Ovary (tissue), 7 donors: ENCODE measurements at regions not wholly inside any gene's neighbourhood (a gene's known extent, or its start where the extent isn't known, plus 50 kb on each side); places are given as distances from the start of the nearest gene placed in this dataset.

Experiments used
- DNase-seq, 5 donors: peaks; one replicate each; pipeline ENCODE4 v3.0.0-alpha.2; 2019 to 2020
- H3K27ac ChIP-seq, 2 donors: fragments of 200-600 bp; one replicate each; pipeline versions ENCODE4 v1.5.1 to v1.8.0; 2019 to 2022
- H3K27me3 ChIP-seq: fragments of 200-600 bp; one replicate; pipeline ENCODE4 v1.8.0; 2022
- H3K36me3 ChIP-seq: fragments of 200-600 bp; sonication (generic); one replicate; pipeline ENCODE4 v1.5.1; 2019
- H3K4me1 ChIP-seq: one replicate; pipeline ENCODE4 v1.8.1; 2013; ENCODE audit warnings: mild to moderate bottlenecking, moderate library complexity; ENCODE audit not compliant: insufficient read depth
- H3K4me3 ChIP-seq: fragments of 200-600 bp; sonication (generic); one replicate; pipeline ENCODE4 v1.5.1; 2017
- H3K9me3 ChIP-seq, 2 donors: fragments of 200-600 bp in 1 of 2; sonication (generic) in 1 of 2; one replicate each; pipeline versions ENCODE4 v1.5.1 to v1.8.1; 2013 to 2019; ENCODE audit warnings: mild to moderate bottlenecking in 1 of 2, moderate library complexity in 1 of 2
- CTCF ChIP-seq, 3 donors: fragments of 450-650 bp in 2 of 3; fragments of 200-600 bp in 1 of 3; IDR thresholded peaks; one replicate each; pipeline versions ENCODE4 v1.5.1 to v1.8.0; 2016 to 2022; ENCODE audit warnings: antibody characterized with exemption in 3 of 3, mild to moderate bottlenecking in 1 of 3
- EP300 ChIP-seq: sonication (generic); formaldehyde crosslinking; IDR thresholded peaks from one replicate; pipeline ENCODE4 v1.6.1; 2017; ENCODE audit warnings: antibody characterized with exemption
- POLR2A ChIP-seq: fragments of 450-650 bp; IDR thresholded peaks from one replicate; pipeline ENCODE4 v1.6.1; 2017; ENCODE audit warnings: antibody characterized with exemption, mild to moderate bottlenecking, moderate library complexity
- WGBS, 3 donors: extraction: QIAGEN DNeasy Blood & Tissue Kit in 1 of 3; methylation state at CpG; one replicate each; pipeline versions ENCODE4 v1.1.5 to v1.1.7; 2013 to 2017; 5-methylcytosine and 5-hydroxymethylcytosine counted together
- intact Hi-C, 4 donors: fragments of 100-400 bp; cut with DNase I; formaldehyde crosslinking; loops; one replicate each; pipeline versions ENCODE4 v1.11.0 to v1.15.1; 2022 to 2023
- donor health status: DM: no; HTN: no; CAD: no; lungs with moderate emphysema.
- donor health status: DM: no; HTN: no; CAD: no.
- donor health status: Bipolar disorder and iron deficiency.
- donor health status: DM: no; HTN: no; CAD: no.
- donor health status: DM: yes; HTN: yes; CAD: no.

- Histone ChIP-seq H3K4me3 (no peak overlapping the region), H3K4me1 (no peaks in the 10 kb centered on the region), H3K36me3 (no peaks in the 10 kb centered on the region), H3K9me3 (no peaks in the 10 kb centered on the region), H3K27me3 (no peaks in the 10 kb centered on the region), H3K27ac (no peak overlapping the region)
- no peak for DNase-seq
- TF ChIP-seq CTCF (IDR thresholded peaks at IDR 0.05) (no peak), POLR2A (no peak), EP300 (no peak)
- intact Hi-C loops, result no loop called here
- 82 to 85% (median 82%) methylated on average over 1 of the region's 1 CpG for WGBS, 3 donors
Observed at GRCh38 chr3:181613191-181613590, 98.5 kb upstream of the SOX2 start.

GRCh38 chr3:181610973-181611265 is 100.8 kb upstream of the SOX2 start:
- DNase-seq, result no peak
- H3K4me3 ChIP-seq, result no peak overlapping the region
- H3K9me3 ChIP-seq, result no peaks in the 10 kb centered on the region
- H3K27ac ChIP-seq, result no peak overlapping the region
- no peak for TF ChIP-seq EP300
- no peak for TF ChIP-seq CTCF (IDR thresholded peaks at IDR 0.05)
- no peak for TF ChIP-seq POLR2A
- no peaks in the 10 kb centered on the region for H3K4me1 ChIP-seq
- H3K27me3 ChIP-seq, result no peaks in the 10 kb centered on the region
- WGBS, 3 donors, result 74 to 81% (median 77%) methylated on average over 2 of the region's 2 CpGs
- intact Hi-C loops, result no loop called here
- H3K36me3 ChIP-seq, result no peaks in the 10 kb centered on the region

- DNase-seq, result no peak
- 58 to 67% (median 61%) methylated on average over 4 of the region's 4 CpGs for WGBS, 3 donors
- intact Hi-C loops, result no loop called here
- Histone ChIP-seq H3K9me3 (no peaks in the 10 kb centered on the region), H3K36me3 (no peaks in the 10 kb centered on the region), H3K27ac (no peak overlapping the region), H3K4me3 (no peak overlapping the region), H3K4me1 (no peaks in the 10 kb centered on the region), H3K27me3 (no peaks in the 10 kb centered on the region)
- TF ChIP-seq POLR2A (no peak), EP300 (no peak), CTCF (IDR thresholded peaks at IDR 0.05) (no peak)
Observed at GRCh38 chr3:181610083-181610972, 101.4 kb upstream of the SOX2 start.

GRCh38 chr3:181609030-181609767 is 102.5 kb upstream of the SOX2 start:
- Histone ChIP-seq H3K27me3 (no peaks in the 10 kb centered on the region), H3K4me3 (no peak overlapping the region), H3K9me3 (no peaks in the 10 kb centered on the region), H3K27ac (no peak overlapping the region), H3K36me3 (no peaks in the 10 kb centered on the region), H3K4me1 (no peaks in the 10 kb centered on the region)
- intact Hi-C loops, result no loop called here
- 76 to 85% (median 79%) methylated on average over 1 of the region's 1 CpG for WGBS, 3 donors
- no peak for DNase-seq
- TF ChIP-seq EP300 (no peak), POLR2A (no peak), CTCF (IDR thresholded peaks at IDR 0.05) (no peak)
